Tibial nerve (tissue), 4 donors: ENCODE measurements at regions not wholly inside any gene's neighbourhood (a gene's known extent, or its start where the extent isn't known, plus 50 kb on each side); places are given as distances from the start of the nearest gene placed in this dataset.

Source experiments
- DNase-seq, 2 donors: peaks; one replicate each; pipeline ENCODE4 v3.0.0-alpha.2; 2019; ENCODE audit warnings: low spot score in 2 of 2
- H3K27ac ChIP-seq, 4 donors: fragments of 200-600 bp; sonication (generic) in 3 of 4; one replicate each; pipeline ENCODE4 v1.5.1; 2017 to 2019; ENCODE audit warnings: mild to moderate bottlenecking in 1 of 4
- H3K27me3 ChIP-seq, 2 donors: fragments of 200-600 bp; sonication (generic) in 1 of 2; one replicate each; pipeline versions ENCODE4 v1.5.1 to v1.6.0; 2017 to 2019
- H3K36me3 ChIP-seq, 3 donors: fragments of 200-600 bp; sonication (generic); one replicate each; pipeline ENCODE4 v1.5.1; 2018 to 2019
- H3K4me1 ChIP-seq, 4 donors: fragments of 200-600 bp; sonication (generic) in 3 of 4; one replicate each; pipeline ENCODE4 v1.5.1; 2017 to 2019
- H3K4me3 ChIP-seq, 4 donors: fragments of 200-600 bp; sonication (generic) in 3 of 4; one replicate each; pipeline ENCODE4 v1.5.1; 2017 to 2019; ENCODE audit warnings: mild to moderate bottlenecking in 1 of 4, moderate library complexity in 1 of 4
- H3K9me3 ChIP-seq, 4 donors: fragments of 200-600 bp; sonication (generic) in 3 of 4; one replicate each; pipeline ENCODE4 v1.5.1; 2017 to 2019
- EP300 ChIP-seq, 2 donors: sonication (generic); formaldehyde crosslinking; IDR thresholded peaks; one replicate each; pipeline ENCODE4 v1.6.1; 2017; ENCODE audit warnings: antibody characterized with exemption in 2 of 2, mild to moderate bottlenecking in 1 of 2
- POLR2A ChIP-seq, 2 donors: fragments of 450-650 bp; IDR thresholded peaks; one replicate each; pipeline ENCODE4 v1.6.1; 2017; ENCODE audit warnings: antibody characterized with exemption in 2 of 2, mild to moderate bottlenecking in 2 of 2, moderate library complexity in 2 of 2
- WGBS, 2 donors: methylation state at CpG; one replicate each; pipeline ENCODE4 v1.1.5; 2018; 5-methylcytosine and 5-hydroxymethylcytosine counted together
- TF ChIP-seq, protein P1 (sequence below), 5 experiments: fragments of 200-600 bp in 3 of 5; fragments of 450-650 bp in 2 of 5; sonication (generic) in 3 of 5; IDR thresholded peaks; one replicate each; pipeline ENCODE4 v1.5.1; 2016 to 2019; ENCODE audit warnings: antibody characterized with exemption in 5 of 5, mild to moderate bottlenecking in 3 of 5, moderate library complexity in 2 of 5

- DNase-seq, result no peak
Measured at GRCh38 chr6:167662075-167662880, 164.4 kb upstream of the AFDN start.

DNA sequence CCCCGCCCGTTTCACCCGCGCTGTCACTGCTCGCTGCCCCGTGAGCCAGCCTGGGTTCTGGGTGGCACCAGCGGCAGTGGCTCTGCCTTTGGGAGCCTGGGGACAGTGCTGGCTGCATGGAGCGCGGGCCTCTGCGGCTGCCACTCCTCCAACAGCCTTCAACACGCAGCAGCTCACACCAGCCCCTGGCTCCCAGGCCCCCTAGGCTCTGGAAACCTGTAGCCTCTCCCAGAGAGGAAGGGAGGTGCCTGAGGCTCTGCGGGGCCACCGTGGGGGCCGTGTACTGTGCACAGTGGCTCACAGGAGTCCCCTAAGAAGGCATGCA, 163.9 kb upstream of the AFDN start:
- TF ChIP-seq POLR2A (IDR thresholded peaks at IDR 0.05) (no peak), EP300 (IDR thresholded peaks at IDR 0.05) (no peak)
- TF ChIP-seq, protein P1, sequence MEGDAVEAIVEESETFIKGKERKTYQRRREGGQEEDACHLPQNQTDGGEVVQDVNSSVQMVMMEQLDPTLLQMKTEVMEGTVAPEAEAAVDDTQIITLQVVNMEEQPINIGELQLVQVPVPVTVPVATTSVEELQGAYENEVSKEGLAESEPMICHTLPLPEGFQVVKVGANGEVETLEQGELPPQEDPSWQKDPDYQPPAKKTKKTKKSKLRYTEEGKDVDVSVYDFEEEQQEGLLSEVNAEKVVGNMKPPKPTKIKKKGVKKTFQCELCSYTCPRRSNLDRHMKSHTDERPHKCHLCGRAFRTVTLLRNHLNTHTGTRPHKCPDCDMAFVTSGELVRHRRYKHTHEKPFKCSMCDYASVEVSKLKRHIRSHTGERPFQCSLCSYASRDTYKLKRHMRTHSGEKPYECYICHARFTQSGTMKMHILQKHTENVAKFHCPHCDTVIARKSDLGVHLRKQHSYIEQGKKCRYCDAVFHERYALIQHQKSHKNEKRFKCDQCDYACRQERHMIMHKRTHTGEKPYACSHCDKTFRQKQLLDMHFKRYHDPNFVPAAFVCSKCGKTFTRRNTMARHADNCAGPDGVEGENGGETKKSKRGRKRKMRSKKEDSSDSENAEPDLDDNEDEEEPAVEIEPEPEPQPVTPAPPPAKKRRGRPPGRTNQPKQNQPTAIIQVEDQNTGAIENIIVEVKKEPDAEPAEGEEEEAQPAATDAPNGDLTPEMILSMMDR (IDR thresholded peaks at IDR 0.05), result no peak
- no peaks in the 10 kb centered on the region for H3K27me3 ChIP-seq
- H3K27ac ChIP-seq, result peak overlapping the region in 1 of 4 donors; percentile 28
- no peak for DNase-seq
- WGBS, 2 donors, result 79 to 80% methylated on average over 11 to 14 of the region's 14 CpGs
- H3K4me1 ChIP-seq, result peaks cover 0 to 23% (median 0%) of the 10 kb centered on the region in 4 donors
- no peak overlapping the region for H3K4me3 ChIP-seq
- peaks cover 0 to 4% (median 0%) of the 10 kb centered on the region in 4 donors for H3K9me3 ChIP-seq
- no peaks in the 10 kb centered on the region for H3K36me3 ChIP-seq

More at GRCh38 chr6:167662075-167662880, 164.4 kb upstream of the AFDN start:
- no peak overlapping the region for H3K4me3 ChIP-seq
- WGBS, 2 donors, result 85% methylated on average over 28 to 38 of the region's 39 CpGs
- H3K36me3 ChIP-seq, result no peaks in the 10 kb centered on the region
- H3K27me3 ChIP-seq, result no peaks in the 10 kb centered on the region
- peak overlapping the region in 1 of 4 donors; percentile 28 for H3K27ac ChIP-seq
- peaks cover 0 to 4% (median 0%) of the 10 kb centered on the region in 4 donors for H3K9me3 ChIP-seq
- TF ChIP-seq, protein P1 (IDR thresholded peaks at IDR 0.05), result no peak
- TF ChIP-seq POLR2A (IDR thresholded peaks at IDR 0.05) (no peak), EP300 (IDR thresholded peaks at IDR 0.05) (no peak)
- peaks cover 0 to 23% (median 0%) of the 10 kb centered on the region in 4 donors for H3K4me1 ChIP-seq

DNA sequence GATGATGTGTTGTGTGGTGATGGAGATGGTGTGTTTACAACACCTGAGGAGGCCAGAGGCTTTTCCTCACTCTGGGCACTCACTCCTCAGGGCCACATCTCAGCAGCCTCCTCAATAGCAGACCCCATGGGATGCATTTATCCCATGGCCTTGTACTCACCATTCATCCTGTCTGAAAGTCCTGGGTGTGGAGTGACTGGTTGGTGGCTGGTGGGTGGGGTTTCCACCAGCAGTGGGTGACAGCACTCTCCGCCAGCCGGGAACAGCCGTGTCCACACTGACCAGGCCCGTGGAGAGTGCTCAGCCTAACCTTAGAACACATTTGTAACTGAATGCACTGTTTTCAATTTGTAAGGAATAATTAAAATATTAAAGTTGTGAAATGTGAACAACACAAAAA, 163.4 kb upstream of the AFDN start:
- no peak for DNase-seq
- Histone ChIP-seq H3K27ac (peak overlapping the region in 1 of 4 donors; percentile 28), H3K4me1 (peaks cover 0 to 25% (median 0%) of the 10 kb centered on the region in 4 donors), H3K4me3 (no peak overlapping the region), H3K27me3 (no peaks in the 10 kb centered on the region), H3K36me3 (no peaks in the 10 kb centered on the region), H3K9me3 (no peaks in the 10 kb centered on the region)
- 73 to 93% methylated on average over 4 of the region's 4 CpGs for WGBS, 2 donors
- TF ChIP-seq POLR2A (IDR thresholded peaks at IDR 0.05) (no peak), EP300 (IDR thresholded peaks at IDR 0.05) (no peak)

DNA sequence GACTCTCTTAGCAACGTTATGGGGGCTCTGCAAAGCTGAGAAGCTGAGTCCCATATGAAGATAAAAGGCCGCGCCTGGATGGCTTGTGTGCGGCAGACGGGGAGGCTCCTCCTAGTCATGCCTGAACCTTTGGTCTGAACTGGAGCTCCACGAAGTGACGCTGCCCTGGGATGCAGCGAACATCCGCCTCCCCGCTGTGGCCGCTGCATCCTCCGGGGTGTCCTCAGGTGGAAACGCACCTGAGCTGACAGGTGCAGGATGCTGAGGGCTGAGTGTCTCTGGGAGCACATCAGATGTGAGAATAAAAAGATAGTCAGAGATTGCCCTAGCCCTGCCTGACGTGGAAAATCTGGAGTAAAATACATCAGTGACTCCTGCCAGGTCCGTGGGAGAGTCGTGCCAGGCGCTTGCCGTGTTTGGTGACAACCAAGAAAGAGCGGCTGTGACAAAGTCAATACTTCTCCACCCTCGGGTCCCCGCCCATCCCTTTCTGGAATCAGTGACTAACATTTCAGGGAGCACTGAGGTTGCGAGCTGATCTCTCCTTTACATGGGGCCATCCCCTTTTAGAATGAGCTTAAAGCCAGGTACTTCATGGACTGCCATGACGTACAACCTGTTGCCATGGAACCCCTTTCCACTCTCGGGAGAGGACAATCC, 162.8 kb upstream of the AFDN start:
- WGBS, 2 donors, result 83 to 90% methylated on average over 22 to 24 of the region's 24 CpGs
- Histone ChIP-seq H3K27me3 (no peaks in the 10 kb centered on the region), H3K4me3 (no peak overlapping the region), H3K4me1 (peaks cover 0 to 30% (median 0%) of the 10 kb centered on the region in 4 donors), H3K27ac (no peak overlapping the region), H3K36me3 (no peaks in the 10 kb centered on the region), H3K9me3 (no peaks in the 10 kb centered on the region)
- DNase-seq, result no peak
- TF ChIP-seq EP300 (IDR thresholded peaks at IDR 0.05), result no peak
- TF ChIP-seq, protein P1 (IDR thresholded peaks at IDR 0.05), result no peak
- TF ChIP-seq POLR2A (IDR thresholded peaks at IDR 0.05), result no peak

- Histone ChIP-seq H3K4me3 (no peak overlapping the region), H3K36me3 (no peaks in the 10 kb centered on the region), H3K4me1 (peaks cover 0 to 30% (median 0%) of the 10 kb centered on the region in 4 donors), H3K27ac (no peak overlapping the region), H3K9me3 (no peaks in the 10 kb centered on the region), H3K27me3 (no peaks in the 10 kb centered on the region)
- DNase-seq, result no peak
- 45 to 48% methylated on average over 15 of the region's 15 CpGs for whole genome bisulfite sequencing, 2 donors
- TF ChIP-seq, protein P1 (IDR thresholded peaks at IDR 0.05), result no peak
- TF ChIP-seq EP300 (IDR thresholded peaks at IDR 0.05) (no peak), POLR2A (IDR thresholded peaks at IDR 0.05) (no peak)
Measured at GRCh38 chr6:167664678-167665660, 161.7 kb upstream of the AFDN start.
